Tibial nerve (tissue), 4 donors: ENCODE measurements at regions not wholly inside any gene's neighbourhood (a gene's known extent, or its start where the extent isn't known, plus 50 kb on each side); places are given as distances from the start of the nearest gene placed in this dataset.

Experiments used
- DNase-seq, 2 donors: peaks; one replicate each; pipeline ENCODE4 v3.0.0-alpha.2; 2019; ENCODE audit warnings: low spot score in 2 of 2
- H3K27ac ChIP-seq, 4 donors: fragments of 200-600 bp; sonication (generic) in 3 of 4; one replicate each; pipeline ENCODE4 v1.5.1; 2017 to 2019; ENCODE audit warnings: mild to moderate bottlenecking in 1 of 4
- H3K27me3 ChIP-seq, 2 donors: fragments of 200-600 bp; sonication (generic) in 1 of 2; one replicate each; pipeline versions ENCODE4 v1.5.1 to v1.6.0; 2017 to 2019
- H3K36me3 ChIP-seq, 3 donors: fragments of 200-600 bp; sonication (generic); one replicate each; pipeline ENCODE4 v1.5.1; 2018 to 2019
- H3K4me1 ChIP-seq, 4 donors: fragments of 200-600 bp; sonication (generic) in 3 of 4; one replicate each; pipeline ENCODE4 v1.5.1; 2017 to 2019
- H3K4me3 ChIP-seq, 4 donors: fragments of 200-600 bp; sonication (generic) in 3 of 4; one replicate each; pipeline ENCODE4 v1.5.1; 2017 to 2019; ENCODE audit warnings: mild to moderate bottlenecking in 1 of 4, moderate library complexity in 1 of 4
- H3K9me3 ChIP-seq, 4 donors: fragments of 200-600 bp; sonication (generic) in 3 of 4; one replicate each; pipeline ENCODE4 v1.5.1; 2017 to 2019
- EP300 ChIP-seq, 2 donors: sonication (generic); formaldehyde crosslinking; IDR thresholded peaks; one replicate each; pipeline ENCODE4 v1.6.1; 2017; ENCODE audit warnings: antibody characterized with exemption in 2 of 2, mild to moderate bottlenecking in 1 of 2
- POLR2A ChIP-seq, 2 donors: fragments of 450-650 bp; IDR thresholded peaks; one replicate each; pipeline ENCODE4 v1.6.1; 2017; ENCODE audit warnings: antibody characterized with exemption in 2 of 2, mild to moderate bottlenecking in 2 of 2, moderate library complexity in 2 of 2
- WGBS, 2 donors: methylation state at CpG; one replicate each; pipeline ENCODE4 v1.1.5; 2018; 5-methylcytosine and 5-hydroxymethylcytosine counted together
- TF ChIP-seq, protein P1 (sequence below), 5 experiments: fragments of 200-600 bp in 3 of 5; fragments of 450-650 bp in 2 of 5; sonication (generic) in 3 of 5; IDR thresholded peaks; one replicate each; pipeline ENCODE4 v1.5.1; 2016 to 2019; ENCODE audit warnings: antibody characterized with exemption in 5 of 5, mild to moderate bottlenecking in 3 of 5, moderate library complexity in 2 of 5

DNA sequence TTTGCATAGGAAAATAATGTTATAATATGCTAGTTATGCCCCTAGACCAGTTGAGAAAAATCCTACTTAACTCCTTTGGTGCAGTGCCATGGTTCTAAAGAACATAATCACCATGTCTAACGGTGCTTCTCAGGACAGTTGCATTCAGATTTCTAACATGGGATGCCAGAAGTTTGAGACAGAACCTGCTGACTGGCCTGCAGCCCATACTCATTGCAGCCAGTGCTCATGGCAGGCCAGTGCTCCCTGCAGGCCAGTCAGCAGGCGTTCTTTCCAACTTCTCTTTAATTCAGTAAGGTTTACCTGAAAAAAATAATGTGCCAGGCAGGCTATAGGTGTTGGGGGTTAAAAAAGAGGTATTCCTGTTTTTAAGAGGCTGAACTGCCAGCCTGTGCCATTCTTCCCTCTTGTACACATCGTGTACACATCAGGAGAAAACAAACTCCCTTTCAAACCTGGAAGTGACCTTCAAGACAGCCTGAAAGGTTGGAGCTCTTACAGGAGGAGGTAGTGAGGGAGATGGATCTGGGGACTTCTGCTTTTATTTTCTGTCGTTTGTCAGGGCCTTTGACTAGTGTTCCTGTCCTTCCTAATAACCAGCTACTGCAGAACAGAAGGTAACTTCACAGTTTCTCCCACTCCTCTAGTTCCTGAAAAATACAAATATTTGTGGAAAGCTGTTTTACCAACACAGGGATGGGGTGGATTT, 146.0 kb upstream of the MAGI3 start:
- WGBS, 2 donors = 62 to 70% methylated on average over 4 of the region's 4 CpGs

DNA sequence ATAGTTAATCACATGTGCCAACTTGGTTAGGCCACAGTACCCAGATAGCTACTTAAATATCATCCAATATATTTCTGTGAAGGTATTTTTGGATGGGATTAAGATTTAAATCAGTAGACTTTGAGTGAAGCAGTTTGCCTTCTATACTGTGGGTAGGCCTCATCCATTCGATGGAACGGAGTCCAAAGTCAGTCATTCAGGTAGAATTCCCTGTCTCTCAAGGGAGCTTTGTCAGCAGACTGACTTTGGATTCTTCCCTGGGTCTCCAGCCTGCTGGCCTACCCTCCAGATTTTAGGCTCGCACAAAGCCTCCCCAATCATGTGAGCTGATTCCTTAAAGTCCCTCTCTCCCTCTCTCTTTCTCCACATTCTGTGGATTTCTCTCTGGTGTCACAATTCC, 145.1 kb upstream of the MAGI3 start:
- no peaks in the 10 kb centered on the region for H3K36me3 ChIP-seq
- no peaks in the 10 kb centered on the region for H3K4me1 ChIP-seq
- H3K9me3 ChIP-seq = no peaks in the 10 kb centered on the region
- H3K27ac ChIP-seq = no peak overlapping the region
- DNase-seq = no peak
- no peaks in the 10 kb centered on the region for H3K27me3 ChIP-seq
- 97 to 100% methylated on average over 3 of the region's 3 CpGs for WGBS, 2 donors
- TF ChIP-seq EP300 (IDR thresholded peaks at IDR 0.05) = no peak
- TF ChIP-seq, protein P1, sequence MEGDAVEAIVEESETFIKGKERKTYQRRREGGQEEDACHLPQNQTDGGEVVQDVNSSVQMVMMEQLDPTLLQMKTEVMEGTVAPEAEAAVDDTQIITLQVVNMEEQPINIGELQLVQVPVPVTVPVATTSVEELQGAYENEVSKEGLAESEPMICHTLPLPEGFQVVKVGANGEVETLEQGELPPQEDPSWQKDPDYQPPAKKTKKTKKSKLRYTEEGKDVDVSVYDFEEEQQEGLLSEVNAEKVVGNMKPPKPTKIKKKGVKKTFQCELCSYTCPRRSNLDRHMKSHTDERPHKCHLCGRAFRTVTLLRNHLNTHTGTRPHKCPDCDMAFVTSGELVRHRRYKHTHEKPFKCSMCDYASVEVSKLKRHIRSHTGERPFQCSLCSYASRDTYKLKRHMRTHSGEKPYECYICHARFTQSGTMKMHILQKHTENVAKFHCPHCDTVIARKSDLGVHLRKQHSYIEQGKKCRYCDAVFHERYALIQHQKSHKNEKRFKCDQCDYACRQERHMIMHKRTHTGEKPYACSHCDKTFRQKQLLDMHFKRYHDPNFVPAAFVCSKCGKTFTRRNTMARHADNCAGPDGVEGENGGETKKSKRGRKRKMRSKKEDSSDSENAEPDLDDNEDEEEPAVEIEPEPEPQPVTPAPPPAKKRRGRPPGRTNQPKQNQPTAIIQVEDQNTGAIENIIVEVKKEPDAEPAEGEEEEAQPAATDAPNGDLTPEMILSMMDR (IDR thresholded peaks at IDR 0.05) = no peak
- TF ChIP-seq POLR2A (IDR thresholded peaks at IDR 0.05) = no peak
- no peak overlapping the region for H3K4me3 ChIP-seq

More for the DNA sequence above, 146.0 kb upstream of the MAGI3 start:
- Histone ChIP-seq H3K4me3 (no peak overlapping the region), H3K27ac (no peak overlapping the region), H3K4me1 (no peaks in the 10 kb centered on the region), H3K27me3 (no peaks in the 10 kb centered on the region), H3K36me3 (no peaks in the 10 kb centered on the region), H3K9me3 (no peaks in the 10 kb centered on the region)
- DNase-seq = no peak
- TF ChIP-seq EP300 (IDR thresholded peaks at IDR 0.05) (no peak), POLR2A (IDR thresholded peaks at IDR 0.05) (no peak)
- TF ChIP-seq, protein P1 (IDR thresholded peaks at IDR 0.05) = no peak

DNA sequence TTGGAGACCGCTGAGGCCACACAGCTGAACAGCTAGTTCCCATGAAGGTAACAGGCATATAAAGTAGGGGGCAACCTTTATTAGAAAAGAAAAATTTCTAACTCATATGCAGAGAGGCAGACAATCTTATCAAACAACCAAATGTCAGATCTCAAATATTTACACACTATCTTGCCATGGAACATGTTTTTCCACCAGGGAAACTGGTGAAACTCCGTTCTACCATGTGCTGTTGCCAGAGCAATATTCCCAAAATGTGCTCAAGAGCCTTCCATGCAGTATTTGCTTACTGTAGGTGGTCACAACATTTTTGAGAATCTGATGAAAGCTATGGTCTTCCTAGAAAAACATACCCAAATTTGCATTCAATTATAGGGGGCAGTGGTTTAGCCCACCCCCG, 143.4 kb upstream of the MAGI3 start:
- no peaks in the 10 kb centered on the region for H3K36me3 ChIP-seq
- H3K4me3 ChIP-seq = no peak overlapping the region
- no peak overlapping the region for H3K27ac ChIP-seq
- no peaks in the 10 kb centered on the region for H3K9me3 ChIP-seq
- 84 to 94% methylated on average over 3 of the region's 3 CpGs for WGBS, 2 donors
- no peaks in the 10 kb centered on the region for H3K4me1 ChIP-seq
- DNase-seq = no peak
- TF ChIP-seq POLR2A (IDR thresholded peaks at IDR 0.05) (no peak), EP300 (IDR thresholded peaks at IDR 0.05) (no peak)
- TF ChIP-seq, protein P1 (IDR thresholded peaks at IDR 0.05) = no peak
- no peaks in the 10 kb centered on the region for H3K27me3 ChIP-seq

DNA sequence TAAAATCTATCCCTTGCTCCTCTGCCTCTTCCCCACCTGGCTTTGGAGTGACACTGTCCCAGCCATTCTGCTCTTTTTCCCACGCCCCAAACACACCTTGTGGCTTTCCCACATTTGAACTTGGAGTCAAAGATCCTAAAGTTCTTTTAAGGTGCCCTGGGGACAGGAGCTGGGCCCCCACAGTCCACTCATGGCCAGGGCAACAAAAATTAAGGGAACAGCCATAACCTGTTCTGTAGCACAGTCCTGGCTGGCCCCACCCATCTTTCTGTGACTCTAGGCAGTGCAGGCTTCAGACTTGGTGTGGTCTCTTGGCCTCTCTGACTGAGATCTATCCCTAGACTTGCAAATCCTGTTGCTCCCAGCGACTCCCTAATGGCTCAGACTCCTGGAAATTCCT, 143.0 kb upstream of the MAGI3 start:
- TF ChIP-seq, protein P1 (IDR thresholded peaks at IDR 0.05) = no peak
- WGBS, 2 donors = 90 to 94% methylated on average over 2 of the region's 2 CpGs
- Histone ChIP-seq H3K27ac (no peak overlapping the region), H3K27me3 (no peaks in the 10 kb centered on the region), H3K9me3 (no peaks in the 10 kb centered on the region), H3K4me1 (no peaks in the 10 kb centered on the region), H3K4me3 (no peak overlapping the region), H3K36me3 (no peaks in the 10 kb centered on the region)
- DNase-seq = no peak

DNA sequence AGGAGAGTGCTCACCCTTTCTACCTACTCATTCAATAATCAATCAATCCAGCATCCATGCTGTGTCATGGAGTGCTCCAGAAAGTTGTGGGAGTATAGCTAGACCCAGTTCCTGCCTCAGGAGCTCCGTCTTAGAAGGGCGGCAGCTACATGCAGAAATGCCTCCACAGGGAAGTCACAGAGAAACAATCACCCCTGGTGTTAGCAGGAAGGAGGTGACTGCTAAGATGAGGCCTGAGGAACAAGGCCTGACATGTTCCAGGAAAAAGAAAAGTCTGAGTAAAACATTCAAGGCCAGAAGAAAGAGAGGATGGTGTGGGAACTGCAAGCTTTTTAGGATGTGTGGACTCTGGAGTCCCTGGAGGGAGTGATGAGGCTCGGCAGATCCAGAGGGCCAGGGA, 142.5 kb upstream of the MAGI3 start:
- H3K27ac ChIP-seq = no peak overlapping the region

More for the DNA sequence above, 142.5 kb upstream of the MAGI3 start:
- 85 to 91% methylated on average over 3 of the region's 3 CpGs for WGBS, 2 donors
- Histone ChIP-seq H3K4me3 (no peak overlapping the region), H3K9me3 (no peaks in the 10 kb centered on the region), H3K36me3 (no peaks in the 10 kb centered on the region), H3K27me3 (no peaks in the 10 kb centered on the region), H3K4me1 (no peaks in the 10 kb centered on the region)
- TF ChIP-seq EP300 (IDR thresholded peaks at IDR 0.05) (no peak), POLR2A (IDR thresholded peaks at IDR 0.05) (no peak)
- TF ChIP-seq, protein P1 (IDR thresholded peaks at IDR 0.05) = no peak
- no peak for DNase-seq
